GM19240 (cell line): ENCODE measurements at regions not wholly inside any gene's neighbourhood (a gene's known extent, or its start where the extent isn't known, plus 50 kb on each side); places are given as distances from the start of the nearest gene placed in this dataset.
A peak's percentile ranks its signal among the peaks of the same experiment; 100 is the strongest.

Experiments used
- DNase-seq: peaks from one replicate; pipeline ENCODE4 v3.0.0; 2011; ENCODE audit warnings: low spot score; ENCODE audit not compliant: insufficient read length

DNA sequence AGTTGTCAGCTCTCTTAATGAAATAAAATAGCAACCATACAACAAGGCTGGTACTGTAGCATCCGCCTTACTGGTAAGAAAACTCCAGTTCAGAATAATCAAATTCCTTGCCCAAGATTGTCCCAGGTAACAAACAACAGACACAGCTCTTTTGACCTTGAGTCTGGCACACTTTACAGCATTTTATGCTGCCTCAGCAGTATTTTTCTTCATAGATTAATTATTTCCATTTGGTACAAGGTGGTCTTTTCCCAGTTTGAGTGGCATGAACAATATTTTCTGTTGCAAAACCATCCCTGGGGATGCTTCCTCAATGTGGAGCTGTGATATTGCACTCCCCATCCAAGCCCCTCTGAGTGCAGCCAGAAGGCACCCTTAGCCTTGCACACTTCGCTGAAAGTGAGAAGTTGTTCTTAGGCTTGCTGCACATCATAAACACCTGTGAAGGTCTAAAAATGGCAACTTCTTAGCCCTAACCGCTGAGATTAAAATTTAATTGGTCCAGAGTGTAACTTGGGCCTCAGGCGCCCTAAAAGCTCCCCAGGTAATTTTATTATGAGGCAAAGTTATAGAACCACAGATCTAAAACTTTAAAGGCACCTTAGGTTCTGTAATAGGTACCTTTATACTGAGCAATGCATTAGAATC, 523.3 kb downstream of the CMPK2 start:
- no peak for DNase-seq

DNA sequence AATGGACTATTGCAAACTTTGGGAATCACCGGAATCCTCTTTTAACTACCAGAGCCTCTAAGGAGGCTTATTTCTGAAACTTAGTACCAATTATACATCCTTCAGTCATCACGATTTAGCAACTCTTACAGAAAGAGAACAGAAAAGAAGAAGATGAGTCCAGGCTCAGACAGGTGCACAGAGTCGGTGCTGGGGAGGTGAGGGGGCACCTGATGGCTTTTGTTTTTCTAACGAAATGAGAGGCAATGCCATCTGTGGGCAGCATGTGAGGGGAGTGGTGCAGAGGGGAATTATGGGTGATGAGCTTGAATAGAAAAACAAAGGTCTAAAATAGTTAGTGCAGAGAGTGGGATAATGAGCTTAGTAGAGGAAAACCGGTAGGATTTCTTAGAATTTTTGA, 522.6 kb downstream of the CMPK2 start:
- DNase-seq: no peak

DNA sequence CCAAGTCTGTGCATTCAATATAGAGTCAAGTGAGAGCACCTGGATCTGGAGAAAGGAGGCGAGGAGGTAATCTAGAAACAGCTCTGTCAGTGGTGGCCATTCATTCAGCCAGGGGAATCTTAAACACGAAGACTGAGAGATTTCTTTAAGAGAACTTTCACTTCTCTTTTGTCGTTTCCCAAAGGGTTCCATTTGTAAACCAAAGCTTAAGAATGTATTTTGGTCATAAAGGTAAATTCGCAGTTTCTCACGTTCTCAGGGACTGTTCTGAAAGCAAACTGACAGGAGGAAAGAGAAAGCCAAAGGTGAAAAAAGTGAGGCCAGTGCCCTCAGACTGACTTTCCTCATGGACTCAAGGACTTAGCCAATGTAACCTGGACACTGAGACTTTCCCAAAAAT, 513.5 kb downstream of the CMPK2 start:
- peak; percentile 3 for DNase-seq

DNA sequence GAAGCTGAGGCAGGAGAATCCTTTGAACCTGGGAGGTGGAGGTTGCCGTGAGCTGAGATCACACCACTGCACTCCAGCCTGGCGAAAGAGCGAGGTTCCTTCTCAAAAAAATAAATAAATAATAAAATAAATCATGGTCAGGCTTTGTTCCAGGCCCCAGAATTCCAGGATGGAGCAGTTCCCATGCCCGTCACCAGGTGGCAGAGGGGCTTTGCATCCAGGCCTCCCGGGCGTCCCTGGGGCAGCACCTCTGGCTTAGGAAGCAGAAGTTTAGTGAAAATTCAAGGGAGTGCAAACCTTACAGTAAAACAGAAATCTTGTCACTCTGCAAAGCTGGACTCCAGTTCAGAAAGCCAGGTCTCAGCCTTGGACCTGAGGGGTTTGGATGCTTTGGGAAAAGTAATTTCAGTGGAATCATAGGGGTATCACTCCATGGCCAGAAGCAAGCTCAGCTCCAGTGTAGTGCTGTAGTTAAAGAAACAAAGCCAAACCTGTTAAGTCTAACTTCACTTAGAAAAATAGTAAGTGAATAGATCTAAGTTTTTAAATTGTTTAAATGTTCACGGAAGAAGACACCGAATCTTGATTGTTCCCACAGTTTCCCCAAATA, 512.7 kb downstream of the CMPK2 start:
- DNase-seq: no peak

DNA sequence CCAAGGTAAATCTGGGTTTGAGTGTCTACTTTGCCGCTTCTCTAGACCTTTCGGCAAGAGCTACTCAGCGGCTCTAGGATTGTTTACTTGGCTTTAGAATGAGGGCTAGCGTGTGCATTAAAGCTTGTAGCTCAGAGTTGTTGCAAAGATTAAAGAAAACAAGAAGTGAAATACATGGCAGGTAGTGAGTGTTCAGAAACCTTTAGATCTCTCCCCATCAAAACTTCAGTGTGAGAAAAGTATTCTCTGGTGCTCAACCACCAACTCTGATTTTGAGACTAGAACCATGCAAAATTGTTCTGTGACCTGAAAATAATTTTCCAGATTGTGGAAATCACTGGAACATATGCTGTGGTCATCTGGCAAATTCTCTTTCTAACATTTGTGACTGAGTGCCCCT, 512.0 kb downstream of the CMPK2 start:
- DNase-seq: peak; percentile 3

DNA sequence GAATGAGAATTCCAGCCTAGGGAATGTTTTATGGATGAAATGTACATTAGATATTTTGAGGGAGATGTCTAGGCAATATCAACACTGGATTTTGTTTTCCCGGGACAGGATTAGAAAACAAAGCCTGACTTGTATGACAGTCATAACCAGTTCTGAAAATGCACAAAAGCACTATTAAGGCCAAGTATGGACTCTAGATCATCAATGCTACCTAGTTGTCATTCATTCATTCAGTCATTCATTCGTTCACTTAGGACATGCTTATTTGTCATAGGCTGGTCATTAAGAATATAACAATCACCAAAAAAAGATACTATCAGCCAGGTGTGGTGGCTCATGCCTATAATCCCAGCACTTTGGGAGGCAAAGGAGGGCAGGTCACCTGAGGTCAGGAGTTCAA, 511.2 kb downstream of the CMPK2 start:
- DNase-seq: no peak

DNA sequence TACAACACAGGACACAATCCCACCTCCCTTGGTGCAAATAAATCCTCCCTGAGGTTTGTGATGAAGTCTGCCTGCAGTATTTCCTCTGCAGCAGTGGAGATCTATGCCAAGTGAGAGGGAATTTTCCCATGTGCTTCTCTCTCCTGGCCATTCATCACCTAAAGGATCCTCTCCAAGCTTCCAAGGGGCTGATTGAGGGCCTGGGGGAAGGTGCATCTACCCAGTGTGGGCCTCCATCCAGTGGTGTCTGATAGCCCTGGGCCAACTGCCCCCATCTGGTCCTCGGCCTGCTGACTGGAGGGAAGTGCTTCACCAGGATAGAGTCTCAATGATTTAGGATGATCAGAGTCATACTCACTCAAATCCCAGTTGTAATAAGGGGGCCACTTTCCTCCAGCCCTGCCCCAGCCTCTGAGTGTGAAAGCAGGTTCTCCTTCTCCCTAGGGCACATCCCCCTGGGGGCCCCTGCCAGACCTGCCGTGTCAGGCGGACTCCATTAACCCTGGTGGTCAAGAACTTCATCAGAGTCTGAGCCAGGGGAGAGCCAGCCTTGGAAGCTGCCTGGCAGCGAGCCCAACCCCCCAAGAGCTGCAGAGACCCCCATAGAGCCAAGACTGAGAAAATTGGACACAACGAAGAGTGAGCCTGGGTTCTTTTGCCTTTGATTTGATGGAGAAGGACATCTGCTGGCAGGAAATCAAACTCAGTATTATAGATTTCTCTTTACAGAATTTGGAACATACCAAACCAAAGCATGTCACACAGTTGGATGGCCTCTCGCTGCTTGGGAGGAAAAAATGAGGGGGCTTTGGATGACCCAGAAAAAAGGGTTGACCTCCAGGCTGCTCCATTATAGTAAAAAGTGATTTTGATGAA, 509.6 kb downstream of the CMPK2 start:
- no peak for DNase-seq

DNA sequence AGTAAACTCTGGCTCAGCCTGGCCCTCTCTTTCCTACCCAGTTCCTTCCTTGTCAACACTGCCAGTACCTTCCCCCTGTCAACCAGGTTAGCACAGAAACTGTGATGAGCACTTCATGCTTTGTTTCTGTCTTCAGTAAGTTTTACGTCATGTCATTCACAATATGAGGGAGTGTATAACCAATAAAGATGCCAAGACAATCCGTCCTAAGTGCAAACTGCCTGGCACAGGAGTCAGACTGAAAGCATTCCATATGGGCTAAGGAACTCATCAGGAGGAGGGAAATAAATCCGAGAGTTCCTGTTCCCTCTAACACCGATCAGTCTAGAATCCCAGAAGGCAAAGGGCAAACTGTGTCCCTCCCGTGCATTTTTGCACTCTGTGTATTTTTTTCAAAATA, 507.2 kb downstream of the CMPK2 start:
- DNase-seq: no peak

DNA sequence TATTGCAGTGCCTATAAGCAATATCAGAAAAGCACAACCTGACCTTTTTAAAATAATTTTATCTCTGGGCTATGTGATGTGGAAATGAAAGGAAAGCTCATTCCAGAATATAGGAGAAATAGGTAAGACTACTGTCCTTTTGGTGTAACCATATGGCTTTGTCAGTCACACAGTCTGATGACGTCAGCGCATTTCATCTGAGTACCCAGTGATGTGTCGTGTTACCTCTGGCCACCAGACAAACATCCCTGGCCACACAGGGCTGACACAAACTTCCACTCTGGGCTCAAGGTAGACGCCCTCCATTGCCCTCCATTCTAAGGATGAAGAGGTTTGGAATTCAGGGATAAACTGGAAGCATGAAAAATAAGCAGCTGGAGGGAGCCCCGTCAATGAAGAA, 506.7 kb downstream of the CMPK2 start:
- no peak for DNase-seq

DNA sequence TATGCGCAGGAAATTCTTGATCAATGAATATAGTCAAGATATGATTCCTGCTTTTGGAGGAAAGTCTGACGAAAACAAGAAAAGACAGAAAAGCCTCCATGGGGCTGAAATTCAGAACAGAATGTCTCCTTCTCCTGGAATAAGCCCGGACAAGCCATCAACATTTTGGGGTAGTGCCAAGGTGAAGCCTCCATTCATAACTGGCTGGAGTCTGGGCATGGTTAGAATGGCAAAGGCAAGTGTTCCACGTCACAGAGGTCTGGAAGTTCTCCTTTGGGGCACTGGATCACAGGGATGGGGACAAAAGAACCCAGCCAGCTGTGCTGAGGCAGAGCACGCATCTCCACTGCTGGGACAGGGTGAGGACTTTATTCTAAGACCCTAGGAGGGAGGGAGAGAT, 505.7 kb downstream of the CMPK2 start:
- no peak for DNase-seq

DNA sequence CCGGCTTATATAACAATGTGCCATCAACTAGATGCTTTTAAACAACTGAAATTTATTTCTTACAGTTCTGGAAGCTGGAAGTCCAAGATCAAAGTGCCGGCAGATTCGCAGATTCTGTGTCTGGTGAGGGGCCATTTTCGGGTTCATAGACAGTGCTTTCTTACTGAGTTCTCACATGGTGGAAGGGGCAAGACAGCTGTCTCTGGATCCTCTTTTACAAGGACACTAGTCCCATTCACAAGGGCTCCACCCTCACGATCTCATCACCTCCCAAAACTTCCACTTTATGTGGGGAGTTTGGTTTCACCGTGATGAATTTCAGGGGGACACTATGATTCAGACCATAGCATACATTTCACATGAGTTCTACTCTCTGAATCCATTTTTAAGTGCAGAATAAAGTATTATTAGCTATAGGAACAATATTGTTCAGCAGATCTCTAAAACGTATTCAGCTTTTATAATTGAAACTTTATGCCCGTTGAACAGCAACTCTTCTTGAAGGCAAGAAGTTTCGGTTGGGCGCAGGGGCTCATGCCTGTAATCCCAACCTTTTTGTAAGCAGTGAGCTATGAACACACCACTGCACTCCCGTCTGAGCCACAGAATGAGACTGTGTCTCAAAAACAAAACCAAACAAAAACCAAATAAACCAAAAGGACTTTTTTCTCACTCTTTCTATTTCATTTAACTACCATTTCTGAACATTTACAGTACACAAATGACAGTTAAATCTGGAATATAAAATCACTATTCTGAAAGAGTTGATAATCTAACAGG, 502.8 kb downstream of the CMPK2 start:
- no peak for DNase-seq

DNA sequence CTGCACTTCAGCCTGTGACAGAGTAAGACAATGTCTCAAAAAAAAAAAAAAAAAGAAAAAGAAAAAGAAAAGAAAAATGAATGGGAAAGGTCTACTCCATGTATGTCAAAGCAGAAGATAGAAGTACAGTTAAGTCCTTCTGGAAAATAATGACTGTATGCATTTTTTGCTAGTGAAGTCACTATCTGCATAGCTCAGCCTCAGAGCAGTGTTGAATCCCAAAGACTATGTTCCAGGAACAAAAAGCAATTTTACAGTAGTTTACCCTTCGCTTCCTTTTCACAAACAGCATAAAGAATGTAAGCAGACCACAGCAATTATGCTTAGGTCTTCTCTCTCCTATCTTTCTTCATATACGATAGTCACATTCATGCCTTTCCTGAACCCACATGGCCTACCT, 497.4 kb downstream of the CMPK2 start:
- DNase-seq: no peak

DNA sequence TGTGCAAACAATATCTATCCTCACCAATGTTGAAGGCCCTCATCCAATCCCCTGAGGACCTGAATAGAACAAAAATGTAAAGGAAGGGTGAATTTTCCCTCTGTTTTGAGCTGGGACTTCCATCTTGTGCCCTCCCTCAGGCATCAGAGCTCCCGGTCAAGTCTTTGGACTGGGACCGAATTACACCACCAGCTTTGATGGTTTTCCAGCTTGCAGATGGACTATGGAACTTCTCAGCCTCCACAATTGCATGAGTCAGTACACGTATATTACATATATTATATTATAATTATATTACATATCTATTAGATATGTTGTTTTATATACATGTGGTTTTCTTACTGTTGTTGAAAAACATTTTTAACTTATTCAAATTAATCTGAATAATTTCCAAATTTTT, 496.4 kb downstream of the CMPK2 start:
- no peak for DNase-seq

DNA sequence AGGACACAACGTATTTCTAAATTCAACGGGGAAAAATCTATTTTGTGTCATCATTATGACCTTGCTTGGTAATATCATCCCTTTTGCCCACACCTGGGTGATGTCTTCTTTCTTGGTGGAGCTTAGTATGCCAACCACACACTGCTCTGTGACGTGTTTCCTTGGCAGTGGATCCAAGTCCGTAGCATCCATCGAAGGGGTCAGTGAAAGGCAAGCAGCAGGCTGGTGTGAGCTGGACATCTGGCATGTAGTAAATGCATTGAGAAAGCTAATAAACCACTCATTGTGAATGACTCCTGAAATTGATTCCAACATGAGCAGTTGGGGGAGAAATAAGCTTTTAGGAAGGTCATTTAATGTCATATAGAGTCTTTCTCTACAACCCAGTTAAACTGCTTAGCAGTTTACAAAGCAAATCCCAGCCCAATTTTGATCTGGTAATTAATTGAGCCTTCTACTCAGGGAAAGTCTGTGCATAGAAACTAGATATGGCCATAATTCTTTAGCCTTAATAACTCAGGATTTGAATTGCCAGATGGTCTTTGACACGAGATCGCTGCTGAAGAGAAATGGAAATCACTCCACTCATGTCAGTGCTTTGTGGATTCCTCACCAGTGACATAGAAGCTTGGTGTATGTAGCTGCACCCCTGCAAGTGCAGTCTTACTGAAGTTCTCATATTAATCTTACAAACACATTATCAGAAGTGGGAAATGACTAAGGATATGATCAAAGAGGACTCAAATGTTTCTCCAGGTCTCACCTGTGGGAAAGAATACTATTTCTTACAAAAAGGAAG, 494.8 kb downstream of the CMPK2 start:
- no peak for DNase-seq

DNA sequence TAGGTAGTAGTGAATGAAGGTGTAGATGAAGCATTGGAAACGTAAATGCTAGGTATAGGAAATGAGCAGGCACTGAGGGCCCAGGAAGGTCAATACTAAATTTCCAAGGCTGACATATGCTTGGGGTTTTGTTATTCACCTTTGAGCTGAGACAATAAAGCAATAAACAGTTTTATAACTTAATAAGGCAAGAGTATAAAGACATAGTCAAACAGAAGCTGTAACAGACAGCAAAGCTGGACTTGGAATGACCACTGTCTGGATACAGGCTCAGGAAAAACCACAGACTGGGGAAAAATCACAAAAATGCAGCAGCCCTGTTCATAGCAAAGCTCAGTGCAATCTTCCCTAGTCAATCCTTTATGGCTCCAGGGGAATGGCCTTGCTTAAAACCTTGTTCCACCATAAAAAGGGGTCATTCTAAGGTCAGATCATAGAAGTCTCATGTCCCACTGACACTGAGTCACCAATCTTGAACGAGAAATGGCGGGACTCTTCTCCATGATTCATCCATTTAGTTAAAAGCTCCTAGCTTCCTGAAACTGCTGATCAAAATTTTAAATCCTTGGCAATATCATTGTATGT, 493.3 kb downstream of the CMPK2 start:
- DNase-seq: no peak

DNA sequence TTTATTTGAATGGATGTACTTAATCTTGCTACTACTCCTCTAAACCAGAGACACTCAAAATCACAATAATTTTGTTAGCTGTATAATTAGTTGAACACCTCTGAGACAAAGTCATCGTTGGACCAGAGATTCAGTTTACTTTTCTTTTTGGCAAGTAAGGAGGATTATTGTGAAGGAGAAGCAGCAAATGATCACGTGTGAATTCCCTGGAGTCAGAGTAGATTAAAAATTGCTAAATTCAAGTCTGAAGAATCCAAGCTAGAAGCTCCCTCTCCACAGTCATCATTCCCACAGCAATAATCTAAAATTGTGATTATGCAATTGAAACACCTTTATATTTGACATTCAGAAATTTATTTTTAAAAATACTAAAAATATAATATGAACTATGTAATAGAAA, 484.4 kb downstream of the CMPK2 start:
- DNase-seq: no peak

DNA sequence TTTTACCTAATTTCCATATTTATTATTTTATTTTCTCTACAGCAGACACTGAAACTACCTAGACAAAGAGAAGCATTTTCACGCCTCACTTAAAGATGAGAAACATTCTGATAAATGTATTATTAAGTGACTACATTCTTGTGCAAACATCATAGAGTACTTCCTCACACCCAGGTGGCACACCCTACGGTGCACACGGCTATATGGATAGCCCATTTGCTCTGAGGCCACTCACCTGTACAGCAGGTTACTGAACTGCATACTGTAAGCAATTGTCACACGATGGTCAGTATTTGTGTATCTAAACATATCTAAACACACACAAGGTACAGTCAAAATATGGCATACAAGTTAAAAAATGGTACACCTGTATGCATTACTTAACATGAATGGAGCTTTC, 481.4 kb downstream of the CMPK2 start:
- no peak for DNase-seq

DNA sequence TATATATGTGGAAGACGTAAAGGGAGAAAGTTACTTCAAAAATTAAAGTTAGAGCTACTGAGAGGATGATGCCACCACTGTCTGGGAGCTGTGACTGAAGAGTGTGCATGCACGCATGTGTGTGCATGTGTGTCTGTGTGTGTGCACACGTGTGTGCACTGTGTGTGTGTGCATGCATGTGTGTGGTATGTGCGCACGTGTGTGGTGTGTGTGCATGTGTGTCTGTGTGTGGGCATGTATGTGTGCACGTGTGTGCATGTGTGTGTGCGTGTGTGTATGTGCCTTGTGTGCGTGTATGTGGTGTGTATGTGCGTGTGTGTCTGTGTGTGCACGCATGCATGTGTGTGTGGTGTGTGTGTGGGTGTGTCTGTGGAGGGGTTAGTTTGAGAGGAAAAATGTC, 473.4 kb downstream of the CMPK2 start:
- no peak for DNase-seq

DNA sequence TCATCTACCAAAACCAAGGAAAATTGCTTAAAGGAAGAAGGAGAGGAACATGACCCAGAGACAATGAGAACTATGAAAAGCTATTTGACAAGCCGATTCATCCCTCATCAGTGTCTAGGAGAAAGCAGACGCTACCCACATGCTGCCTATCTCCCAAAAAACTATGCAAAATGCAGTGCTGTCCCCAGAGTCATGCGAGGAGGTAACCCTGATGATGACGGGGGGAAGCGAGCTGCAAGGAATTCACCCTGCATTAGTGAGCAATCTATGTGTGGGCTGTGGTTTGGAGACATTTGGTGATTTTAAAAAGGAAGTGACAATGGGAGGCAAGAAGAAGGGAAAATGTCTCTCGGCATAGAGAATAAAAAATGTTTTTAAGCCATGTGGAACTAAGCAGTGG, 472.7 kb downstream of the CMPK2 start:
- DNase-seq: no peak

DNA sequence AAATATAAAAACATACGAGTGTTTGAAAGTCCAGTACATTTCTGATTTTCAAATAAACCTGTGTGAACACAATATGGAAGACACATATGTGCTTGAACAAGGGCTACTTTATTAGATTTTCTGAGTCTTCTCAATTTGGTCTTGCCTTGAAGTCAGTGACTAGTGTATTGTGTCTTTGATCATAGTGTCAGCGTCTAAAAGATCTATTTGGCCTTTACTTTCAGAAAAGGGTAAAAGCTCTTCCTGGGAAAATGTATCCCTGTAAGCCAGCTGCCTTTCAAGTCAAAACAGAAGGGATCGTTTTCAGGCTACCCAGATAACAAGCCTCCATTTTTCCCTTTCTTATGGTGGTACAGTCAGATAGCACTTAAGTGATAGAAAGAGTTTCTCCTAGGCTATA, 471.9 kb downstream of the CMPK2 start:
- no peak for DNase-seq

DNA sequence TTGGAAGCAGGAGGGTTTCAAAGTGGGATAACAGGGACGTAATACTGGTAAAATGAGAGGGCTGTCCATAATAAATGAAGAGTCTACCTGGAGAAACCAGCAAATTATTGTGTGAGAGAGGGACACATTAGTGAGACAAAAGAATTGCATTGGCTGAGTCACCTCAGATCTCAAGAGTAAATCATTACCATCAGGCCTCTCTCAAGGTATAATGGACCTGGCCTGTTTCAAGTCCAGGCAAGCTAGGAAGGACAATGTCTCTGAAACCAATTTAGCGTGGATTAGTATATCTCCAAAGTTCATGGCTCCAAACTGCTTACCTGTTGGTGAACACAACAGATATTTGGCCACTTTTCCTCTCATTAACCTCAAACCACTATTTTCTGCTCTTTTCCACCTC, 471.4 kb downstream of the CMPK2 start:
- no peak for DNase-seq
